HEK293 (cell line): ENCODE measurements at regions not wholly inside any gene's neighbourhood (a gene's known extent, or its start where the extent isn't known, plus 50 kb on each side); places are given as distances from the start of the nearest gene placed in this dataset.

Experiments
- CTCF ChIA-PET: fragments of 350-600 bp; formaldehyde crosslinking; extraction: SDS; loops from one replicate; lab custom pipeline; 2021; ENCODE audit warnings: antibody characterized with exemption; lab: Yijun Ruan, JAX
- POLR2A ChIA-PET: fragments of 300-600 bp; formaldehyde crosslinking; extraction: SDS; loops from one replicate; lab custom pipeline; 2020; ENCODE audit warnings: antibody characterized with exemption, inconsistent platforms; lab: Yijun Ruan, JAX
- H3K27ac ChIP-seq: fragments of 200-500 bp; sonication (Bioruptor generic); 2 replicates; pipeline ENCODE4 v1.5.1; 2014; ENCODE audit warnings: low read depth, low read length, control low read depth, inconsistent platforms; ENCODE audit errors: extremely low read depth
- H3K36me3 ChIP-seq, 2 experiments: fragments of 200-500 bp in 1 of 2; sonication (Bioruptor generic) in 1 of 2; 1 replicate in 1 of 2; 2 replicates in 1 of 2; pipeline ENCODE4 v1.5.1; 2014 to 2017; ENCODE audit warnings: inconsistent platforms in 2 of 2, low read length in 2 of 2; ENCODE audit not compliant: control insufficient read depth in 2 of 2, insufficient read depth in 1 of 2
- H3K4me1 ChIP-seq: fragments of 200-500 bp; sonication (Bioruptor generic); 2 replicates; pipeline ENCODE4 v1.5.1; 2014; ENCODE audit warnings: mild to moderate bottlenecking, low read length, inconsistent platforms; ENCODE audit not compliant: control insufficient read depth, insufficient read depth
- H3K4me3 ChIP-seq: 2 replicates; pipeline ENCODE4 v1.5.1; 2011; ENCODE audit warnings: low read depth, mild to moderate bottlenecking, control low read depth, low read length, moderate library complexity
- H3K9me3 ChIP-seq: fragments of 200-500 bp; sonication (Bioruptor generic); 2 replicates; pipeline ENCODE4 v1.5.1; 2014; ENCODE audit warnings: low read depth, low read length, inconsistent platforms; ENCODE audit not compliant: control insufficient read depth, insufficient read depth
- GLIS1 ChIP-seq: fragments of 450-650 bp; formaldehyde crosslinking; IDR thresholded peaks from 2 replicates; pipeline ENCODE4 v1.5.1; 2016; ENCODE audit warnings: missing biosample characterization, missing genetic modification characterization
- KLF10 ChIP-seq: fragments of 450-650 bp; IDR thresholded peaks from 2 replicates; pipeline ENCODE4 v1.5.1; 2018; ENCODE audit warnings: missing biosample characterization, mild to moderate bottlenecking, missing genetic modification characterization
- REST ChIP-seq: fragments of 450-650 bp; formaldehyde crosslinking; IDR thresholded peaks from 2 replicates; pipeline ENCODE4 v1.5.1; 2016; ENCODE audit warnings: missing biosample characterization, missing genetic modification characterization
- ZBTB21 ChIP-seq: fragments of 450-650 bp; formaldehyde crosslinking; IDR thresholded peaks from 2 replicates; pipeline ENCODE4 v1.5.1; 2017; ENCODE audit warnings: missing biosample characterization, missing genetic modification characterization
- ZBTB26 ChIP-seq: fragments of 450-650 bp; formaldehyde crosslinking; optimal IDR thresholded peaks from 2 replicates; pipeline ENCODE3; 2016; ENCODE audit warnings: missing biosample characterization, mild to moderate bottlenecking, missing genetic modification characterization
- ZBTB6 ChIP-seq: fragments of 450-650 bp; formaldehyde crosslinking; IDR thresholded peaks from 2 replicates; pipeline ENCODE4 v1.5.1; 2017; ENCODE audit warnings: missing biosample characterization, missing genetic modification characterization
- ZNF133 ChIP-seq: fragments of 450-650 bp; formaldehyde crosslinking; IDR thresholded peaks from 2 replicates; pipeline ENCODE4 v1.5.1; 2016; ENCODE audit warnings: missing biosample characterization, missing genetic modification characterization
- ZNF155 ChIP-seq: fragments of 450-650 bp; formaldehyde crosslinking; IDR thresholded peaks from 2 replicates; pipeline ENCODE4 v1.5.1; 2016; ENCODE audit warnings: missing biosample characterization, missing genetic modification characterization
- ZNF214 ChIP-seq: fragments of 450-650 bp; formaldehyde crosslinking; IDR thresholded peaks from 2 replicates; pipeline ENCODE4 v1.5.1; 2017; ENCODE audit warnings: missing biosample characterization, mild to moderate bottlenecking, missing genetic modification characterization, borderline replicate concordance
- ZNF23 ChIP-seq: fragments of 450-650 bp; formaldehyde crosslinking; IDR thresholded peaks from 2 replicates; pipeline ENCODE4 v1.5.1; 2016; ENCODE audit warnings: missing biosample characterization, missing genetic modification characterization, borderline replicate concordance
- ZNF26 ChIP-seq: fragments of 450-650 bp; formaldehyde crosslinking; IDR thresholded peaks from 2 replicates; pipeline ENCODE4 v1.5.1; 2016; ENCODE audit warnings: missing biosample characterization, missing genetic modification characterization
- ZNF274 ChIP-seq, 2 experiments: fragments of 200-500 bp in 1 of 2; fragments of 450-650 bp in 1 of 2; sonication (Bioruptor generic) in 1 of 2; formaldehyde crosslinking in 1 of 2; IDR thresholded peaks; 2 replicates each; pipeline versions ENCODE4 v1.5.1 to v1.6.1; 2014 to 2016; ENCODE audit warnings: borderline replicate concordance in 1 of 2, inconsistent platforms in 1 of 2, low read length in 1 of 2, missing biosample characterization in 1 of 2, missing genetic modification characterization in 1 of 2
- ZNF302 ChIP-seq: fragments of 450-650 bp; formaldehyde crosslinking; IDR thresholded peaks from 2 replicates; pipeline ENCODE4 v1.5.1; 2016; ENCODE audit warnings: missing biosample characterization, missing genetic modification characterization, low read depth
- ZNF544 ChIP-seq: fragments of 450-650 bp; formaldehyde crosslinking; IDR thresholded peaks from 2 replicates; pipeline ENCODE4 v1.5.0; 2017; ENCODE audit warnings: missing biosample characterization, missing genetic modification characterization
- ZNF561 ChIP-seq: fragments of 450-650 bp; IDR thresholded peaks from 2 replicates; pipeline ENCODE4 v1.5.1; 2018; ENCODE audit warnings: missing biosample characterization, missing genetic modification characterization, borderline replicate concordance
- ZNF776 ChIP-seq: fragments of 450-650 bp; formaldehyde crosslinking; IDR thresholded peaks from 2 replicates; pipeline ENCODE4 v1.5.0; 2017; ENCODE audit warnings: missing biosample characterization, missing genetic modification characterization, borderline replicate concordance
- ZSCAN16 ChIP-seq: fragments of 450-650 bp; formaldehyde crosslinking; IDR thresholded peaks from 2 replicates; pipeline ENCODE4 v1.5.1; 2016; ENCODE audit warnings: missing biosample characterization, missing genetic modification characterization
- ZSCAN4 ChIP-seq: fragments of 450-650 bp; formaldehyde crosslinking; IDR thresholded peaks from 2 replicates; pipeline ENCODE4 v1.5.1; 2017; ENCODE audit warnings: missing biosample characterization, missing genetic modification characterization

GRCh38 chr4:181679754-181680153 lies 563.4 kb upstream of the TENM3 start:
- Histone ChIP-seq H3K4me1 (no peaks in the 10 kb centered on the region), H3K9me3 (no peaks in the 10 kb centered on the region), H3K27ac (no peak overlapping the region), H3K36me3 (no peaks in the 10 kb centered on the region), H3K4me3 (no peak overlapping the region)
- CTCF ChIA-PET, result no interaction called here
- POLR2A ChIA-PET, result no interaction called here
- no peak for TF ChIP-seq ZNF214
- no peak for TF ChIP-seq ZNF776
- no peak for TF ChIP-seq ZSCAN16 (tag by site-specific recombination)
- no peak for TF ChIP-seq KLF10 (tag by site-specific recombination)
- TF ChIP-seq ZNF274 (IDR thresholded peaks at IDR 0.05; ENCODE audit: low read length), result no peak
- TF ChIP-seq ZNF274 (tag by site-specific recombination; IDR thresholded peaks at IDR 0.05; ENCODE audit: borderline replicate concordance), result no peak
- no peak for TF ChIP-seq ZBTB6 (tag by site-specific recombination)
- TF ChIP-seq GLIS1 (tag by site-specific recombination), result no peak
- no peak for TF ChIP-seq ZBTB21
- TF ChIP-seq ZNF26 (tag by site-specific recombination), result no peak
- TF ChIP-seq ZNF23 (tag by site-specific recombination), result no peak
- TF ChIP-seq REST (tag by site-specific recombination), result no peak
- TF ChIP-seq ZNF561 (tag by site-specific recombination), result no peak
- TF ChIP-seq ZNF133 (tag by site-specific recombination), result no peak
- no peak for TF ChIP-seq ZNF302 (tag by site-specific recombination)
- TF ChIP-seq ZNF155 (tag by site-specific recombination), result no peak
- no peak for TF ChIP-seq ZBTB26 (tag by site-specific recombination)
- TF ChIP-seq ZSCAN4 (tag by site-specific recombination), result no peak
- no peak for TF ChIP-seq ZNF544 (tag by site-specific recombination)
